HCT116 (cell line): ENCODE measurements at regions not wholly inside any gene's neighbourhood (a gene's known extent, or its start where the extent isn't known, plus 50 kb on each side); places are given as distances from the start of the nearest gene placed in this dataset.

Experiments
- CTCF ChIP-seq, 3 experiments: fragments of 200-600 bp in 1 of 3; sonication (generic) in 1 of 3; IDR thresholded peaks in 2 of 3; conservative IDR thresholded peaks in 1 of 3; 2 replicates each; pipeline ENCODE4 v1.5.1; 2012 to 2017; ENCODE audit warnings: low read depth in 2 of 3, low read length in 2 of 3, antibody characterized with exemption in 1 of 3, borderline replicate concordance in 1 of 3, control low read depth in 1 of 3, mild to moderate bottlenecking in 1 of 3, mixed read lengths in 1 of 3, mixed run types in 1 of 3, moderate library complexity in 1 of 3; ENCODE audit not compliant: insufficient read depth in 1 of 3
- EZH2 ChIP-seq: fragments of 200-600 bp; sonication (generic); IDR thresholded peaks from 2 replicates; pipeline ENCODE4 v1.6.1; 2017; ENCODE audit warnings: antibody characterized with exemption, mixed run types
- EZH2phosphoT487 ChIP-seq: fragments of 200-600 bp; IDR thresholded peaks from 2 replicates; pipeline ENCODE4 v1.6.1; 2018; ENCODE audit warnings: antibody characterized with exemption, borderline replicate concordance
- JUND ChIP-seq: IDR thresholded peaks from 2 replicates; pipeline ENCODE4 v1.6.1; 2012
- MAX ChIP-seq: IDR thresholded peaks from 2 replicates; pipeline ENCODE4 v1.6.1; 2012
- POLR2A ChIP-seq: IDR thresholded peaks from 2 replicates; pipeline ENCODE4 v1.7.0; 2011; ENCODE audit warnings: borderline replicate concordance; ENCODE audit not compliant: insufficient read depth, insufficient read length; ENCODE audit errors: extremely low read depth
- POLR2AphosphoS5 ChIP-seq: IDR thresholded peaks from 2 replicates; pipeline ENCODE4 v1.6.1; 2011; ENCODE audit warnings: mild to moderate bottlenecking, low read depth, low read length, moderate library complexity
- SIN3A ChIP-seq: IDR thresholded peaks from 2 replicates; pipeline ENCODE4 v1.6.1; 2012; ENCODE audit warnings: low read depth
- SRF ChIP-seq: IDR thresholded peaks from 2 replicates; pipeline ENCODE4 v1.6.1; 2012; ENCODE audit warnings: low read depth
- YY1 ChIP-seq: IDR thresholded peaks from 2 replicates; pipeline ENCODE4 v1.6.1; 2011; ENCODE audit warnings: low read length, low read depth, moderate library complexity, mild to moderate bottlenecking; ENCODE audit not compliant: insufficient replicate concordance; ENCODE audit errors: extremely low read depth

GRCh38 chr5:50340757-50341156 is 100.3 kb downstream of the EMB start:
- no peak for TF ChIP-seq CTCF (IDR thresholded peaks at IDR 0.05 in 2 of 3, conservative IDR thresholded peaks at IDR 0.05 in 1 of 3; ENCODE audit: borderline replicate concordance in 1 of 3, insufficient read depth in 1 of 3, low read depth in 2 of 3, low read length in 2 of 3)
- TF ChIP-seq EZH2 = no peak
- no peak for TF ChIP-seq POLR2AphosphoS5
- no peak for TF ChIP-seq SRF
- no peak for TF ChIP-seq MAX
- no peak for TF ChIP-seq YY1
- no peak for TF ChIP-seq POLR2A
- no peak for TF ChIP-seq EZH2phosphoT487
- no peak for TF ChIP-seq SIN3A
- no peak for TF ChIP-seq JUND
